ENCODE measurements at regions not wholly inside any gene's neighbourhood (a gene's known extent, or its start where the extent isn't known, plus 50 kb on each side); places are given as distances from the start of the nearest gene placed in this dataset.

DNA sequence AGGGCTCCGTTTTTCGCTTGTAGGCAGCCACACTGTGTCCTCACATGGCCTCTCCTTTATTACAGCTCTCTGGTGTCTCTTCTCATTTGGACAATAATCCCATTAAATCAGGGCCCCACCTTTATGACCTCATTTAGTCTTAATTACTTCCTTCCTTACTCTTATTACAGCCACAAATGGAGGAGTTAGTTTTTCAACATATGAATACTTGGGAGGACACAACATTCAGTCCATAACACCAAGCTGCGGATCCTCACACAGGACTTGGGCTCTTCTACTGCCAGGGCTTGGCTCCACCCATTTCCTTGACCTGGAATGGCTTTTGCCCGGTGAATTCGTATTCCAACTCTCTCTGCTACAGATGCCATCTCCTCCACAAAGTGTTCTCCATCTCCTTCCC lies 74.3 kb upstream of the SLC7A14 start:
- Histone ChIP-seq H3K27ac (ENCODE audit: extremely low read depth, low read depth, low read length) (no peak overlapping the region), H3K4me1 (ENCODE audit: control insufficient read depth, insufficient read depth, low read length) (no peaks in the 10 kb centered on the region), H3K4me3 (ENCODE audit: low read depth, low read length) (no peak overlapping the region), H3K9me3 (ENCODE audit: control insufficient read depth, insufficient read depth, low read depth, low read length) (no peaks in the 10 kb centered on the region), H3K36me3 (ENCODE audit: control insufficient read depth in 2 of 2, insufficient read depth in 1 of 2, low read length in 2 of 2) (no peaks in the 10 kb centered on the region)
- no peak for TF ChIP-seq HOXA7 (CRISPR knock-in tag; IDR thresholded peaks at IDR 0.05; ENCODE audit: borderline replicate concordance)
- TF ChIP-seq ZNF555 (tag by site-specific recombination; conservative IDR thresholded peaks at IDR 0.05) = no peak
- TF ChIP-seq TCF7L2 (IDR thresholded peaks at IDR 0.05; ENCODE audit: borderline replicate concordance, low read depth, low read length) = no peak
- TF ChIP-seq SCRT2 (tag by site-specific recombination; IDR thresholded peaks at IDR 0.05) = no peak
- TF ChIP-seq ZNF37A (tag by site-specific recombination; IDR thresholded peaks at IDR 0.05) = no peak
- TF ChIP-seq MYNN (tag by site-specific recombination; IDR thresholded peaks at IDR 0.05; ENCODE audit: borderline replicate concordance) = no peak
- TF ChIP-seq ZNF132 (tag by site-specific recombination; IDR thresholded peaks at IDR 0.05; ENCODE audit: borderline replicate concordance) = no peak
- no peak for TF ChIP-seq ZNF747 (tag by site-specific recombination; IDR thresholded peaks at IDR 0.05)
- no peak for TF ChIP-seq ZNF302 (tag by site-specific recombination; IDR thresholded peaks at IDR 0.05; ENCODE audit: low read depth)
- no peak for TF ChIP-seq ZNF138 (tag by site-specific recombination; IDR thresholded peaks at IDR 0.05; ENCODE audit: borderline replicate concordance)
- no peak for TF ChIP-seq MEIS1 (CRISPR knock-in tag; IDR thresholded peaks at IDR 0.05; ENCODE audit: borderline replicate concordance)
- ChIA-PET POLR2A (no interaction called here), CTCF (interaction anchor here (0.7 kb wide), 1 partner anchor 1440 kb away, joined by 3 read pairs; no protein-coding TSS in a partner anchor)

GRCh38 chr3:170657312-170657711 lies 71.4 kb upstream of the SLC7A14 start:
- POLR2A ChIA-PET = no interaction called here
- H3K36me3 ChIP-seq (ENCODE audit: control insufficient read depth in 2 of 2, insufficient read depth in 1 of 2, low read length in 2 of 2) = no peaks in the 10 kb centered on the region
- TF ChIP-seq ZNF555 (tag by site-specific recombination; conservative IDR thresholded peaks at IDR 0.05) = no peak
- no peak for TF ChIP-seq EGR2 (tag by site-specific recombination; IDR thresholded peaks at IDR 0.05; ENCODE audit: low read depth)
- no peak for TF ChIP-seq ZNF24 (tag by site-specific recombination; IDR thresholded peaks at IDR 0.05)
- TF ChIP-seq GLIS1 (tag by site-specific recombination; IDR thresholded peaks at IDR 0.05) = no peak
- no peak for TF ChIP-seq ZBTB26 (tag by site-specific recombination; optimal IDR thresholded peaks at IDR 0.05)
- TF ChIP-seq ZNF140 (tag by site-specific recombination; IDR thresholded peaks at IDR 0.05) = no peak
- TF ChIP-seq ZBTB17 (tag by site-specific recombination; IDR thresholded peaks at IDR 0.05) = no peak
- no peak for TF ChIP-seq ZNF169 (tag by site-specific recombination; IDR thresholded peaks at IDR 0.05)
- TF ChIP-seq SP2 (tag by site-specific recombination; IDR thresholded peaks at IDR 0.05) = no peak
- no peak for TF ChIP-seq ZNF513 (tag by site-specific recombination; IDR thresholded peaks at IDR 0.05)
- H3K4me1 ChIP-seq (ENCODE audit: control insufficient read depth, insufficient read depth, low read length) = no peaks in the 10 kb centered on the region
- no peak overlapping the region for H3K4me3 ChIP-seq (ENCODE audit: low read depth, low read length)
- H3K9me3 ChIP-seq (ENCODE audit: control insufficient read depth, insufficient read depth, low read depth, low read length) = no peaks in the 10 kb centered on the region
- CTCF ChIA-PET = interaction anchor here (0.7 kb wide), 1 partner anchor 12 kb away, joined by 3 read pairs; no protein-coding TSS in a partner anchor
- H3K27ac ChIP-seq (ENCODE audit: extremely low read depth, low read depth, low read length) = no peak overlapping the region

GRCh38 chr3:170656284-170656683 lies 70.4 kb upstream of the SLC7A14 start:
- H3K4me1 ChIP-seq (ENCODE audit: control insufficient read depth, insufficient read depth, low read length) = no peaks in the 10 kb centered on the region
- no peaks in the 10 kb centered on the region for H3K9me3 ChIP-seq (ENCODE audit: control insufficient read depth, insufficient read depth, low read depth, low read length)
- ChIA-PET CTCF (no interaction called here), POLR2A (no interaction called here)
- H3K36me3 ChIP-seq (ENCODE audit: control insufficient read depth in 2 of 2, insufficient read depth in 1 of 2, low read length in 2 of 2) = no peaks in the 10 kb centered on the region
- H3K27ac ChIP-seq (ENCODE audit: extremely low read depth, low read depth, low read length) = no peak overlapping the region
- H3K4me3 ChIP-seq (ENCODE audit: low read depth, low read length) = no peak overlapping the region
- no peak for TF ChIP-seq ZNF529 (tag by site-specific recombination; IDR thresholded peaks at IDR 0.05; ENCODE audit: insufficient replicate concordance)
- no peak for TF ChIP-seq BCL11A (tag by site-specific recombination; IDR thresholded peaks at IDR 0.05; ENCODE audit: low read depth)
- no peak for TF ChIP-seq ZNF155 (tag by site-specific recombination; IDR thresholded peaks at IDR 0.05)
- no peak for TF ChIP-seq HIC1 (tag by site-specific recombination; IDR thresholded peaks at IDR 0.05)
- TF ChIP-seq ZNF146 (tag by site-specific recombination; IDR thresholded peaks at IDR 0.05) = no peak
- TF ChIP-seq ZNF302 (tag by site-specific recombination; IDR thresholded peaks at IDR 0.05; ENCODE audit: low read depth) = no peak
- no peak for TF ChIP-seq ZNF707 (tag by site-specific recombination; IDR thresholded peaks at IDR 0.05)
- no peak for TF ChIP-seq ZNF548 (tag by site-specific recombination; IDR thresholded peaks at IDR 0.05)
- TF ChIP-seq SALL2 (tag by site-specific recombination; IDR thresholded peaks at IDR 0.05; ENCODE audit: borderline replicate concordance) = no peak
- no peak for TF ChIP-seq ZNF211 (tag by site-specific recombination; IDR thresholded peaks at IDR 0.05; ENCODE audit: low read depth)
- no peak for TF ChIP-seq ZNF792 (tag by site-specific recombination; IDR thresholded peaks at IDR 0.05)
- TF ChIP-seq ZNF654 (tag by site-specific recombination; IDR thresholded peaks at IDR 0.05; ENCODE audit: low read depth) = no peak

Measured in HEK293 (cell line).